Natural killer cell (primary cell): ENCODE measurements at regions not wholly inside any gene's neighbourhood (a gene's known extent, or its start where the extent isn't known, plus 50 kb on each side); places are given as distances from the start of the nearest gene placed in this dataset.

Experiments
- ATAC-seq, 3 donors: fragments of 150-1000 bp in 2 of 3; fragments of 200-7000 bp in 1 of 3; cut with Tn5 transposase; 1 replicate in 1 of 3; 2 replicates in 2 of 3; pipeline ENCODE4 v1.10.0; 2021; ENCODE audit warnings: mild to moderate bottlenecking in 2 of 3, moderate library complexity in 2 of 3
- DNase-seq, 2 donors: peaks; one replicate each; pipeline versions ENCODE4 v3.0.0 to v3.0.0-alpha.2; 2013 to 2021; ENCODE audit warnings: mixed read lengths in 1 of 2
- H3K27ac ChIP-seq: one replicate; pipeline ENCODE4 v1.5.1; 2013; ENCODE audit warnings: mild to moderate bottlenecking, low read length
- H3K27me3 ChIP-seq: one replicate; pipeline ENCODE4 v1.6.1; 2013; ENCODE audit warnings: low read length; ENCODE audit not compliant: control insufficient read depth, insufficient read depth
- H3K36me3 ChIP-seq: one replicate; pipeline ENCODE4 v1.6.1; 2013; ENCODE audit warnings: low read length; ENCODE audit not compliant: control insufficient read depth, insufficient read depth
- H3K4me1 ChIP-seq: one replicate; pipeline ENCODE4 v1.6.1; 2013; ENCODE audit warnings: low read length; ENCODE audit not compliant: control insufficient read depth, insufficient read depth
- H3K4me3 ChIP-seq: one replicate; pipeline ENCODE4 v1.5.1; 2013; ENCODE audit warnings: low read length
- H3K9me3 ChIP-seq: one replicate; pipeline ENCODE4 v1.6.1; 2013; ENCODE audit warnings: low read length; ENCODE audit not compliant: control insufficient read depth, insufficient read depth
- H3K27ac Mint-ChIP-seq, 2 donors: one replicate each; pipeline ENCODE4 v1.8.0; 2022; ENCODE audit warnings: mild to moderate bottlenecking in 2 of 2, mixed read lengths in 2 of 2, moderate library complexity in 1 of 2
- H3K27me3 Mint-ChIP-seq, 2 donors: one replicate each; pipeline ENCODE4 v1.8.0; 2022; ENCODE audit warnings: low read depth in 2 of 2, mixed read lengths in 2 of 2
- H3K36me3 Mint-ChIP-seq: one replicate; pipeline ENCODE4 v1.8.0; 2022; ENCODE audit warnings: mixed read lengths
- H3K4me1 Mint-ChIP-seq, 2 donors: one replicate each; pipeline ENCODE4 v1.8.0; 2022; ENCODE audit warnings: mixed read lengths in 2 of 2
- H3K4me3 Mint-ChIP-seq: one replicate; pipeline ENCODE4 v1.8.0; 2022; ENCODE audit warnings: mild to moderate bottlenecking, moderate library complexity, mixed read lengths
- H3K9me3 Mint-ChIP-seq, 2 donors: one replicate each; pipeline ENCODE4 v1.8.0; 2022; ENCODE audit warnings: mixed read lengths in 2 of 2
- CTCF ChIP-seq: fragments of 200-600 bp; IDR thresholded peaks from one replicate; pipeline ENCODE4 v1.8.0; 2022; ENCODE audit warnings: antibody characterized with exemption
- WGBS: methylation state at CpG from one replicate; pipeline ENCODE4 v1.1.7; 2013; ENCODE audit warnings: missing lambda C conversion rate; ENCODE audit not compliant: insufficient coverage; 5-methylcytosine and 5-hydroxymethylcytosine counted together
- intact Hi-C: fragments of 100-400 bp; cut with micrococcal nuclease; formaldehyde crosslinking; loops from one replicate; pipeline ENCODE4 v1.14.2; 2022

GRCh38 chr4:153110739-153111138 is 93.5 kb upstream of the TRIM2 start:
- H3K27ac ChIP-seq = no peak overlapping the region
- Mint-ChIP-seq H3K4me1 (no peaks in the 10 kb centered on the region), H3K27me3 (no peaks in the 10 kb centered on the region), H3K36me3 (peaks cover 6% of the 10 kb centered on the region), H3K27ac (peak overlapping the region in 1 of 2 donors; percentile 14), H3K4me3 (no peak overlapping the region), H3K9me3 (no peaks in the 10 kb centered on the region)
- 90% methylated on average over 6 of the region's 6 CpGs for WGBS
- no peaks in the 10 kb centered on the region for H3K36me3 ChIP-seq
- H3K4me3 ChIP-seq = no peak overlapping the region
- no peaks in the 10 kb centered on the region for H3K27me3 ChIP-seq
- DNase-seq (no peak), ATAC-seq (no peak)
- intact Hi-C loops = no loop called here
- no peaks in the 10 kb centered on the region for H3K9me3 ChIP-seq
- H3K4me1 ChIP-seq = peaks cover 39% of the 10 kb centered on the region
- no peak for TF ChIP-seq CTCF

- Histone ChIP-seq H3K27ac (no peak overlapping the region), H3K4me1 (peaks cover 47% of the 10 kb centered on the region), H3K27me3 (no peaks in the 10 kb centered on the region), H3K9me3 (no peaks in the 10 kb centered on the region), H3K36me3 (no peaks in the 10 kb centered on the region), H3K4me3 (no peak overlapping the region)
- Mint-ChIP-seq H3K27me3 (no peaks in the 10 kb centered on the region), H3K36me3 (no peaks in the 10 kb centered on the region), H3K27ac (no peak overlapping the region), H3K9me3 (no peaks in the 10 kb centered on the region), H3K4me1 (no peaks in the 10 kb centered on the region), H3K4me3 (no peak overlapping the region)
- intact Hi-C loops = no loop called here
- WGBS = 91% methylated on average over 9 of the region's 10 CpGs
- DNase-seq (no peak), ATAC-seq (no peak)
- TF ChIP-seq CTCF = no peak
Observed at GRCh38 chr4:153111426-153112040, 92.7 kb upstream of the TRIM2 start.

GRCh38 chr4:153112041-153112441 is 92.2 kb upstream of the TRIM2 start:
- Mint-ChIP-seq H3K27me3 (no peaks in the 10 kb centered on the region), H3K9me3 (no peaks in the 10 kb centered on the region), H3K27ac (no peak overlapping the region), H3K4me1 (no peaks in the 10 kb centered on the region), H3K36me3 (no peaks in the 10 kb centered on the region), H3K4me3 (no peak overlapping the region)
- intact Hi-C loops = no loop called here
- no peak for TF ChIP-seq CTCF
- Histone ChIP-seq H3K36me3 (no peaks in the 10 kb centered on the region), H3K27me3 (no peaks in the 10 kb centered on the region), H3K9me3 (no peaks in the 10 kb centered on the region), H3K27ac (no peak overlapping the region), H3K4me1 (peaks cover 51% of the 10 kb centered on the region), H3K4me3 (no peak overlapping the region)
- DNase-seq (peak in 1 of 2 donors; percentile 74), ATAC-seq (no peak)
- WGBS = 82% methylated on average over 10 of the region's 10 CpGs
